ENCODE measurements at regions not wholly inside any gene's neighbourhood (a gene's known extent, or its start where the extent isn't known, plus 50 kb on each side); places are given as distances from the start of the nearest gene placed in this dataset.

DNA sequence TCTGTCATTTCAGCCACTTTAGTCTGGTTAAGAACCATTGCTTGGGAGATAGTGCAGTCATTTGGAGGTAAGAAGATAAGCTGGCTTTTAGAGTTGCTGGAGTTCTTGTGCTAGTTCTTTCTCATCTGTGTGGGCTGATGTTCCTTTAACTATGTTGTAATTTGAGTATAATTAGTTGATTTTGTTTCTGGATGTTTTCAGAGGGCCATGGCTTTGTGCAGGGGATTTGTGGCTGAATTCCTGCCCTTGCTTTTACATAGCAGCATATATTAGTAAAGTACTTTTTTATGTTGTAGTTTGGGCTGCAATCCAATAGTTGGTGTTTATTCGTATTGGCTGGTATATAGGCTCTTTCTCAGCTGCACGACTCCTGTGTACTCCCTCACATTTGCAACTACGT is 339.6 kb downstream of the ANKRD50 start:
- ChIA-PET CTCF (no interaction called here), POLR2A (no interaction called here)
- Histone ChIP-seq H3K4me2 (replicated peaks; ENCODE audit: low read depth, low read length, poor library complexity, severe bottlenecking) (no peak overlapping the region), H3K79me2 (ENCODE audit: control insufficient read depth, insufficient read depth, low read length) (no peaks in the 10 kb centered on the region), H3K36me3 (replicated peaks in 1 of 2; ENCODE audit: control extremely low read depth in 1 of 2, control insufficient read depth in 1 of 2, extremely low read depth in 1 of 2, insufficient read depth in 2 of 2, low read length in 1 of 2) (no peaks in the 10 kb centered on the region), H2AFZ (ENCODE audit: insufficient read depth, low read depth, low read length, poor library complexity, severe bottlenecking) (no peak overlapping the region), H3K9ac (ENCODE audit: low read length) (no peak overlapping the region), H4K20me1 (ENCODE audit: control insufficient read depth, insufficient read depth, low read length, poor library complexity, severe bottlenecking) (no peaks in the 10 kb centered on the region), H3K27me3 (replicated peaks in 1 of 4; ENCODE audit: control extremely low read depth in 1 of 4, control insufficient read depth in 3 of 4, insufficient read depth in 4 of 4, low read length in 3 of 4) (no peaks in the 10 kb centered on the region), H3K27ac (ENCODE audit: low read length in 2 of 2) (no peak overlapping the region), H3K4me1 (ENCODE audit: control insufficient read depth in 2 of 2, insufficient read depth in 2 of 2, low read length in 2 of 2) (no peaks in the 10 kb centered on the region), H3K4me3 (ENCODE audit: control extremely low read depth in 1 of 5, extremely low read depth in 1 of 5, insufficient read depth in 1 of 5, low read depth in 2 of 5, low read length in 4 of 5) (no peak overlapping the region), H3K9me3 (ENCODE audit: control extremely low read depth in 1 of 3, control insufficient read depth in 2 of 3, insufficient read depth in 1 of 3, low read length in 2 of 3) (no peaks in the 10 kb centered on the region)
- no peaks in the 10 kb centered on the region for H3K27me3 Mint-ChIP-seq
- H3K4me3 Mint-ChIP-seq, result no peak overlapping the region
- 89% methylated on average over 2 of the region's 3 CpGs for WGBS (ENCODE audit: insufficient coverage)
- no peak for TF ChIP-seq EZH2 (IDR thresholded peaks at IDR 0.05; ENCODE audit: borderline replicate concordance, insufficient read depth, low read depth, low read length, poor library complexity, severe bottlenecking)
- TF ChIP-seq, protein P1, sequence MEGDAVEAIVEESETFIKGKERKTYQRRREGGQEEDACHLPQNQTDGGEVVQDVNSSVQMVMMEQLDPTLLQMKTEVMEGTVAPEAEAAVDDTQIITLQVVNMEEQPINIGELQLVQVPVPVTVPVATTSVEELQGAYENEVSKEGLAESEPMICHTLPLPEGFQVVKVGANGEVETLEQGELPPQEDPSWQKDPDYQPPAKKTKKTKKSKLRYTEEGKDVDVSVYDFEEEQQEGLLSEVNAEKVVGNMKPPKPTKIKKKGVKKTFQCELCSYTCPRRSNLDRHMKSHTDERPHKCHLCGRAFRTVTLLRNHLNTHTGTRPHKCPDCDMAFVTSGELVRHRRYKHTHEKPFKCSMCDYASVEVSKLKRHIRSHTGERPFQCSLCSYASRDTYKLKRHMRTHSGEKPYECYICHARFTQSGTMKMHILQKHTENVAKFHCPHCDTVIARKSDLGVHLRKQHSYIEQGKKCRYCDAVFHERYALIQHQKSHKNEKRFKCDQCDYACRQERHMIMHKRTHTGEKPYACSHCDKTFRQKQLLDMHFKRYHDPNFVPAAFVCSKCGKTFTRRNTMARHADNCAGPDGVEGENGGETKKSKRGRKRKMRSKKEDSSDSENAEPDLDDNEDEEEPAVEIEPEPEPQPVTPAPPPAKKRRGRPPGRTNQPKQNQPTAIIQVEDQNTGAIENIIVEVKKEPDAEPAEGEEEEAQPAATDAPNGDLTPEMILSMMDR (IDR thresholded peaks at IDR 0.05), result no peak
- H3K4me1 Mint-ChIP-seq, result no peaks in the 10 kb centered on the region
- no peak overlapping the region for H3K27ac Mint-ChIP-seq
- DNase-seq, result no peak
- peaks cover 8% of the 10 kb centered on the region for H3K9me3 Mint-ChIP-seq (ENCODE audit: insufficient read depth)
- ATAC-seq (ENCODE audit: low read depth), result no peak
- intact Hi-C loops (cut with micrococcal nuclease), result no loop called here

DNA sequence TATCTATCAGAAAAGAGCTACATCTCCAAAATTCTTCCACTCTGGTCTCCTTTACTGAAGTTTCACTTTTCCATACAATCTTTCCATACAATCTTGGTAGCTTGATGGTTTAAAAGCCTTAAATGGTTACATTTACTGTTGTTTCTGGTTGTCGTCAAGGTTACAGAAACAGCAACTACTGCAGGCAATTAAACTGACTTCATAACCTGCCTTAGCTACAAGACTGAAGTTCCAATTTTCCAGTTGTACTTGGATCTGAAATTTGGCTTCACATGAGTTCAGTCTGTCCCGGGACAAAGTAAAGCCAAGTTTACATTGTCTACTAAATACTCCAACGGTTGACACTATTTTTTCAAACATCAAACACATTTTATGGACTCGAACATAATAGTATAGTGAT is 326.4 kb downstream of the ANKRD50 start:
- TF ChIP-seq, protein P1 (IDR thresholded peaks at IDR 0.05), result no peak
- no peak for TF ChIP-seq EZH2 (IDR thresholded peaks at IDR 0.05; ENCODE audit: borderline replicate concordance, insufficient read depth, low read depth, low read length, poor library complexity, severe bottlenecking)
- CTCF ChIA-PET, result no interaction called here
- intact Hi-C loops (cut with micrococcal nuclease), result no loop called here
- Mint-ChIP-seq H3K4me1 (no peaks in the 10 kb centered on the region), H3K9me3 (ENCODE audit: insufficient read depth) (no peaks in the 10 kb centered on the region), H3K27me3 (no peaks in the 10 kb centered on the region), H3K27ac (no peak overlapping the region), H3K4me3 (no peak overlapping the region)
- no peak overlapping the region for H3K27ac ChIP-seq (ENCODE audit: low read length in 2 of 2)
- no CpG with 5 or more reads among the region's 4 CpGs for WGBS (ENCODE audit: insufficient coverage)
- no peak overlapping the region for H2AFZ ChIP-seq (ENCODE audit: insufficient read depth, low read depth, low read length, poor library complexity, severe bottlenecking)
- no peaks in the 10 kb centered on the region for H3K36me3 ChIP-seq (replicated peaks in 1 of 2; ENCODE audit: control extremely low read depth in 1 of 2, control insufficient read depth in 1 of 2, extremely low read depth in 1 of 2, insufficient read depth in 2 of 2, low read length in 1 of 2)
- no peak overlapping the region for H3K4me3 ChIP-seq (ENCODE audit: control extremely low read depth in 1 of 5, extremely low read depth in 1 of 5, insufficient read depth in 1 of 5, low read depth in 2 of 5, low read length in 4 of 5)
- no peaks in the 10 kb centered on the region for H4K20me1 ChIP-seq (ENCODE audit: control insufficient read depth, insufficient read depth, low read length, poor library complexity, severe bottlenecking)
- ATAC-seq (ENCODE audit: low read depth) (no peak), DNase-seq (no peak)
- no peak overlapping the region for H3K9ac ChIP-seq (ENCODE audit: low read length)
- no peaks in the 10 kb centered on the region for H3K9me3 ChIP-seq (ENCODE audit: control extremely low read depth in 1 of 3, control insufficient read depth in 2 of 3, insufficient read depth in 1 of 3, low read length in 2 of 3)
- H3K27me3 ChIP-seq (replicated peaks in 1 of 4; ENCODE audit: control extremely low read depth in 1 of 4, control insufficient read depth in 3 of 4, insufficient read depth in 4 of 4, low read length in 3 of 4), result no peaks in the 10 kb centered on the region
- POLR2A ChIA-PET, result no interaction called here
- no peaks in the 10 kb centered on the region for H3K79me2 ChIP-seq (ENCODE audit: control insufficient read depth, insufficient read depth, low read length)
- H3K4me1 ChIP-seq (ENCODE audit: control insufficient read depth in 2 of 2, insufficient read depth in 2 of 2, low read length in 2 of 2), result no peaks in the 10 kb centered on the region
- H3K4me2 ChIP-seq (replicated peaks; ENCODE audit: low read depth, low read length, poor library complexity, severe bottlenecking), result no peak overlapping the region

All from B cell (primary cell).